T-cell (primary cell): ENCODE measurements at regions not wholly inside any gene's neighbourhood (a gene's known extent, or its start where the extent isn't known, plus 50 kb on each side); places are given as distances from the start of the nearest gene placed in this dataset.

ENCODE experiments used
- ATAC-seq, 4 experiments: fragments of 200-7000 bp in 3 of 4; fragments of 150-1000 bp in 1 of 4; cut with Tn5 transposase; replicated peaks in 1 of 4; 1 replicate in 3 of 4; 2 replicates in 1 of 4; pipeline ENCODE4 v1.10.0; 2021; ENCODE audit warnings: moderate library complexity in 3 of 4, mild to moderate bottlenecking in 2 of 4, moderate number of reproducible peaks in 1 of 4
- CTCF ChIA-PET, 2 donors: fragments of 300-600 bp; sonication (Branson Sonifier 250); formaldehyde crosslinking; loops; one replicate each; lab custom pipeline; 2022; ENCODE audit warnings: antibody characterized with exemption in 2 of 2; lab: Charles Lee
- POLR2A ChIA-PET, 2 donors: fragments of 300-600 bp; sonication (Branson Sonifier 250); formaldehyde crosslinking; loops; one replicate each; lab custom pipeline; 2022; ENCODE audit warnings: antibody characterized with exemption in 2 of 2; lab: Charles Lee
- DNase-seq, 35 experiments: peaks; one replicate each; pipeline versions ENCODE4 v3.0.0 to v3.0.0-alpha.2; 2013 to 2023
- H3K27ac ChIP-seq: one replicate; pipeline ENCODE4 v1.5.1; 2013; ENCODE audit warnings: low read length
- H3K27me3 ChIP-seq, 2 experiments: replicated peaks in 1 of 2; 1 replicate in 1 of 2; 2 replicates in 1 of 2; pipeline versions ENCODE4 v1.6.1 to v1.7.0; 2013; ENCODE audit warnings: low read length in 1 of 2, mixed read lengths in 1 of 2; ENCODE audit not compliant: control insufficient read depth in 2 of 2, insufficient read depth in 2 of 2; ENCODE audit errors: extremely low read depth in 1 of 2
- H3K36me3 ChIP-seq, 2 donors: 1 replicate in 1 of 2; 2 replicates in 1 of 2; pipeline versions ENCODE4 v1.6.1 to v1.7.0; 2013; ENCODE audit warnings: low read length in 1 of 2; ENCODE audit not compliant: control insufficient read depth in 2 of 2, insufficient read depth in 1 of 2; ENCODE audit errors: extremely low read depth in 1 of 2
- H3K4me1 ChIP-seq, 2 experiments: 1 replicate in 1 of 2; 2 replicates in 1 of 2; pipeline versions ENCODE4 v1.6.1 to v1.7.0; 2013; ENCODE audit warnings: low read length in 2 of 2, mixed read lengths in 1 of 2; ENCODE audit not compliant: insufficient read depth in 2 of 2, control insufficient read depth in 1 of 2; ENCODE audit errors: extremely low read depth in 1 of 2
- H3K4me3 ChIP-seq, 2 donors: 1 replicate in 1 of 2; 2 replicates in 1 of 2; pipeline versions ENCODE4 v1.5.1 to v1.7.0; 2013; ENCODE audit warnings: mild to moderate bottlenecking in 2 of 2, low read length in 1 of 2, moderate library complexity in 1 of 2; ENCODE audit not compliant: control insufficient read depth in 1 of 2; ENCODE audit errors: extremely low read depth in 1 of 2
- H3K9me3 ChIP-seq: 2 replicates; pipeline ENCODE4 v1.7.0; 2013
- H3K27ac Mint-ChIP-seq, 2 donors: one replicate each; pipeline ENCODE4 v1.8.0; 2020 to 2021; ENCODE audit warnings: mild to moderate bottlenecking in 2 of 2, mixed read lengths in 2 of 2
- H3K27me3 Mint-ChIP-seq, 2 donors: one replicate each; pipeline ENCODE4 v1.8.0; 2021 to 2022; ENCODE audit warnings: mixed read lengths in 2 of 2
- H3K36me3 Mint-ChIP-seq: one replicate; pipeline ENCODE4 v1.8.0; 2021; ENCODE audit warnings: mixed read lengths
- H3K4me1 Mint-ChIP-seq, 3 donors: one replicate each; pipeline ENCODE4 v1.8.0; 2020 to 2022; ENCODE audit warnings: mixed read lengths in 3 of 3, mild to moderate bottlenecking in 1 of 3
- H3K4me3 Mint-ChIP-seq, 3 donors: one replicate each; pipeline ENCODE4 v1.8.0; 2020 to 2022; ENCODE audit warnings: mild to moderate bottlenecking in 3 of 3, mixed read lengths in 3 of 3, moderate library complexity in 3 of 3
- H3K9me3 Mint-ChIP-seq, 3 donors: one replicate each; pipeline ENCODE4 v1.8.0; 2020 to 2022; ENCODE audit warnings: mixed read lengths in 3 of 3
- WGBS: methylation state at CpG from one replicate; pipeline ENCODE4 v1.1.5; 2013; ENCODE audit warnings: missing lambda C conversion rate; ENCODE audit not compliant: insufficient coverage; 5-methylcytosine and 5-hydroxymethylcytosine counted together

DNA sequence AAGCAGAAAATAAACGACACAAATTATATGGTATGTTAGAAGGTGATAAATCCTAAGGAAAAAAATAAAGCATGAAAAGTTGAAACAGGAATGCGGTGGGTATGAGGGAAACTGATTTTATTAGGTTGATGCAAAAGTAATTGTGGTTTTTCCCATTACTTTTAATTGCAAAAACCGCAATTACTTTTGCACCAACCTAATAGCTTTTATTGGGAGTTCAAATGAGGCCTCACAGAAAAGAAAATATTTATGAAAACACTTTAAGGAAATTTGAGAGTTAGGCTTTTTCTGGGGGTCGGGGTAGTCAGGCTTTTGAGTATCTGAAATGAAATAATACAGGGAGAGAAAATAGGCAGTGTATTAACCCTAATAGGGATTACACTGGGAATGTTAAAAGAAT, 397.0 kb upstream of the KHDRBS2 start:
- H3K4me1 ChIP-seq = no peaks in the 10 kb centered on the region
- no peak overlapping the region for H3K4me3 ChIP-seq
- H3K9me3 ChIP-seq = peaks cover 2% of the 10 kb centered on the region
- H3K36me3 ChIP-seq = no peaks in the 10 kb centered on the region
- Mint-ChIP-seq H3K9me3 (peaks cover 4 to 25% (median 10%) of the 10 kb centered on the region in 3 donors), H3K4me3 (no peak overlapping the region), H3K27me3 (no peaks in the 10 kb centered on the region), H3K36me3 (no peaks in the 10 kb centered on the region), H3K27ac (no peak overlapping the region), H3K4me1 (no peaks in the 10 kb centered on the region)
- ChIA-PET CTCF (no interaction called here), POLR2A (no interaction called here)
- 60% methylated on average over 1 of the region's 4 CpGs for WGBS
- ATAC-seq (no peak), DNase-seq (no peak)
- H3K27me3 ChIP-seq = no peaks in the 10 kb centered on the region
- H3K27ac ChIP-seq = no peak overlapping the region

DNA sequence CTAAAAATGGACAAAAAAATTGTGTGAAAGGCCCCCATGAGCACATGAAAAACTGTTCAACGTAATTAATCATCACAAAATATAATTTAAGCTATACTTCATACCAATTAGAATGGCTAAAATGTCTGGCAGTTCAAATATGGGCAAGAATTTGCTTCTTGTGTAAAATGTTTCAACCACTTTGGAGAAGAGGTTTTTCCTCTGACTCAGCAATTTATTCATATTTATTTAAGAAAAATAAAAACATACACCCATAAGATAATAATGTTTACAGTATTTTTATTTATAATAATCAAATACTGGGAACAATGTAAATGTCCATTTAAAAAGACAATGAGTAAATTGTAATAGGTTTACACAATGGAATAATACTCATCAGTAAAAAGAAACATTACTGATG, 395.1 kb upstream of the KHDRBS2 start:
- no peaks in the 10 kb centered on the region for H3K27me3 ChIP-seq
- Mint-ChIP-seq H3K4me3 (no peak overlapping the region), H3K36me3 (no peaks in the 10 kb centered on the region), H3K27ac (no peak overlapping the region), H3K9me3 (peaks cover 9 to 37% (median 15%) of the 10 kb centered on the region in 3 donors), H3K4me1 (no peaks in the 10 kb centered on the region), H3K27me3 (no peaks in the 10 kb centered on the region)
- H3K36me3 ChIP-seq = no peaks in the 10 kb centered on the region
- peaks cover 2% of the 10 kb centered on the region for H3K9me3 ChIP-seq
- ATAC-seq (no peak), DNase-seq (no peak)
- H3K4me1 ChIP-seq = no peaks in the 10 kb centered on the region
- ChIA-PET CTCF (no interaction called here), POLR2A (no interaction called here)
- no peak overlapping the region for H3K4me3 ChIP-seq
- no CpG with 5 or more reads among the region's 1 CpG for WGBS
- no peak overlapping the region for H3K27ac ChIP-seq

DNA sequence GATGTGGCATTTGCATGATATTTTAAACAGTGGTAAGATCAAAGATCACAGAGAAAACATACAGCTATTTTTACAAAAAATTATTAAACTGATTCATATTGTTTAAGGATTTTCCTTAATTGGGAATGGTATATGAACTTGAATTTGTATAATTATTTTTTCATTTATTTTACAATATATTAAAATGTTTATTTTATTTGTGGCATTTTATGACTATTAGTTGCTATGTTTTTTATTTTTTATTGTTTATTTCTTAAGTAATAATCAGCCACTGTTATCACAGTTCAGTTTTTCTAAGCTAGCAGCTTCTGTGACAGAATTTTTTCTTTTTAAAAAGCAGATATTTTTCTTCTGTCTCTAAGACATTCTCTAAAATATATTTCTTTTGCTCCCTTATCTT, 387.0 kb upstream of the KHDRBS2 start:
- CTCF ChIA-PET = no interaction called here
- Mint-ChIP-seq H3K27me3 (no peaks in the 10 kb centered on the region), H3K4me1 (no peaks in the 10 kb centered on the region), H3K36me3 (no peaks in the 10 kb centered on the region), H3K4me3 (no peak overlapping the region), H3K9me3 (peaks cover 6 to 13% (median 12%) of the 10 kb centered on the region in 3 donors), H3K27ac (no peak overlapping the region)
- DNase-seq = no peak
- no peak for ATAC-seq
- Histone ChIP-seq H3K4me1 (no peaks in the 10 kb centered on the region), H3K27me3 (no peaks in the 10 kb centered on the region), H3K36me3 (no peaks in the 10 kb centered on the region), H3K4me3 (no peak overlapping the region), H3K27ac (no peak overlapping the region), H3K9me3 (no peaks in the 10 kb centered on the region)
- POLR2A ChIA-PET = no interaction called here

GRCh38 chr6:62670490-62671223, 384.6 kb upstream of the KHDRBS2 start:
- Mint-ChIP-seq H3K9me3 (peaks cover 0 to 8% (median 0%) of the 10 kb centered on the region in 3 donors), H3K4me1 (no peaks in the 10 kb centered on the region), H3K4me3 (no peak overlapping the region), H3K27ac (no peak overlapping the region), H3K27me3 (no peaks in the 10 kb centered on the region), H3K36me3 (no peaks in the 10 kb centered on the region)
- no CpG with 5 or more reads among the region's 2 CpGs for WGBS
- Histone ChIP-seq H3K36me3 (no peaks in the 10 kb centered on the region), H3K27me3 (no peaks in the 10 kb centered on the region), H3K27ac (no peak overlapping the region), H3K4me1 (no peaks in the 10 kb centered on the region), H3K9me3 (no peaks in the 10 kb centered on the region), H3K4me3 (no peak overlapping the region)
- ATAC-seq = no peak
- POLR2A ChIA-PET = no interaction called here
- CTCF ChIA-PET = no interaction called here
- DNase-seq = no peak

- POLR2A ChIA-PET = no interaction called here
- no peaks in the 10 kb centered on the region for H3K36me3 Mint-ChIP-seq
- ATAC-seq (no peak), DNase-seq (no peak)
- no peaks in the 10 kb centered on the region for H3K9me3 ChIP-seq
- no peak overlapping the region for H3K4me3 ChIP-seq
- H3K27ac Mint-ChIP-seq = no peak overlapping the region
- H3K36me3 ChIP-seq = no peaks in the 10 kb centered on the region
- H3K4me1 ChIP-seq = no peaks in the 10 kb centered on the region
- H3K9me3 Mint-ChIP-seq = peaks cover 0 to 8% (median 0%) of the 10 kb centered on the region in 3 donors
- no peaks in the 10 kb centered on the region for H3K27me3 ChIP-seq
- no peaks in the 10 kb centered on the region for H3K27me3 Mint-ChIP-seq
- H3K4me3 Mint-ChIP-seq = no peak overlapping the region
- no peak overlapping the region for H3K27ac ChIP-seq
- CTCF ChIA-PET = no interaction called here
- no peaks in the 10 kb centered on the region for H3K4me1 Mint-ChIP-seq
Measured at GRCh38 chr6:62669831-62670230, 383.8 kb upstream of the KHDRBS2 start.

DNA sequence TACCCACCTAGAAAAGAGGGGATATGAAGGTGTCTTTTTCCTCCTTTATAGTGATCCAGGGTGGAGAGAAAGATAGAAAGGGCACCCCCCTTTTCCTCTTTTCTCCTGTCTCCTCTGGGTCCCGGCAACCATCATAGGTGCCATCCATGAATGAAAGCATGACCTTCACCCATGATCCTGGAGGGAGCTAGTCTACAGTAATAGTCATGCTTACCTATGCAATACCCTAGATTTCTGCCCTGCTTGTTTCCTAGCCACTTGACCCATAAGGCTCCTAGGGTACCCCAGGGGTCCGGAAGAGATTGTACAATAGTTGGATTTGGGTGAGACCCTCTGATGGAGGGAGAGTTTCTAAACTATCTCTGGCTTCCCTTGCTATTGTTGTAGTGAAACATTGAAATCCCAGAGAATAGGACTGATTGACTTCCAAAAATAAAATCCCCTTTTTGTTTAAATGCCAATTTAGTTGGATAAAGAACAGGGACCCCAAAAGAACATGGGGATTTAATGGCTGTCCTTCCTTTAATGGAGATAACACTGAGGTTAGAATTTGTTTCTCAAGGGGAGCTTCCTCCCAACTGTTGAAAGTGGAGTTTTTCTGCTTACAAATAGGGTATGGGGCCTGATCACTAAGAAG, 366.8 kb upstream of the KHDRBS2 start:
- DNase-seq (no peak), ATAC-seq (no peak)
- WGBS = 100% methylated on average over 1 of the region's 2 CpGs
- POLR2A ChIA-PET = no interaction called here
- no peaks in the 10 kb centered on the region for H3K4me1 ChIP-seq
- Mint-ChIP-seq H3K4me3 (no peak overlapping the region), H3K36me3 (no peaks in the 10 kb centered on the region), H3K27me3 (no peaks in the 10 kb centered on the region), H3K27ac (no peak overlapping the region), H3K4me1 (no peaks in the 10 kb centered on the region), H3K9me3 (peaks cover 10 to 47% (median 33%) of the 10 kb centered on the region in 3 donors)
- CTCF ChIA-PET = no interaction called here
- no peaks in the 10 kb centered on the region for H3K27me3 ChIP-seq
- no peak overlapping the region for H3K27ac ChIP-seq
- H3K4me3 ChIP-seq = no peak overlapping the region
- peaks cover 8% of the 10 kb centered on the region for H3K9me3 ChIP-seq
- H3K36me3 ChIP-seq = no peaks in the 10 kb centered on the region
